Right atrium auricular region (tissue), 2 donors: ENCODE measurements at regions not wholly inside any gene's neighbourhood (a gene's known extent, or its start where the extent isn't known, plus 50 kb on each side); places are given as distances from the start of the nearest gene placed in this dataset.

Experiments used
- DNase-seq: peaks from one replicate; pipeline ENCODE4 v3.0.0-alpha.2; 2019; ENCODE audit warnings: low spot score
- H3K27ac ChIP-seq, 2 donors: fragments of 200-600 bp; sonication (generic); 1 replicate in 1 of 2; 2 replicates in 1 of 2; pipeline ENCODE4 v1.5.1; 2016 to 2019
- H3K27me3 ChIP-seq, 2 donors: fragments of 200-600 bp; sonication (generic); one replicate each; pipeline versions ENCODE4 v1.5.1 to v1.6.0; 2017 to 2019
- H3K36me3 ChIP-seq: fragments of 200-600 bp; sonication (generic); one replicate; pipeline ENCODE4 v1.5.1; 2016
- H3K4me1 ChIP-seq, 2 donors: fragments of 200-600 bp; sonication (generic); one replicate each; pipeline versions ENCODE4 v1.5.1 to v1.6.0; 2017 to 2019
- H3K4me3 ChIP-seq, 2 donors: fragments of 200-600 bp; sonication (generic); 1 replicate in 1 of 2; 2 replicates in 1 of 2; pipeline ENCODE4 v1.5.1; 2017 to 2019; ENCODE audit warnings: mild to moderate bottlenecking in 1 of 2, moderate library complexity in 1 of 2
- H3K9me3 ChIP-seq, 2 donors: fragments of 200-600 bp; sonication (generic); one replicate each; pipeline ENCODE4 v1.5.1; 2019
- CTCF ChIP-seq, 2 donors: fragments of 200-600 bp; sonication (generic); IDR thresholded peaks; one replicate each; pipeline ENCODE4 v1.5.1; 2019; ENCODE audit warnings: antibody characterized with exemption in 2 of 2

GRCh38 chr12:118649765-118650585 is 273.6 kb downstream of the SUDS3 start:
- TF ChIP-seq CTCF (IDR thresholded peaks at IDR 0.05), result no peak
- H3K27me3 ChIP-seq, result no peaks in the 10 kb centered on the region

GRCh38 chr12:118650586-118650960 is 274.2 kb downstream of the SUDS3 start:
- Histone ChIP-seq H3K27me3 (no peaks in the 10 kb centered on the region), H3K4me3 (no peak overlapping the region), H3K36me3 (no peaks in the 10 kb centered on the region), H3K9me3 (no peaks in the 10 kb centered on the region), H3K27ac (no peak overlapping the region), H3K4me1 (no peaks in the 10 kb centered on the region)
- no peak for DNase-seq
- no peak for TF ChIP-seq CTCF (IDR thresholded peaks at IDR 0.05)

More at GRCh38 chr12:118649765-118650585, 273.6 kb downstream of the SUDS3 start:
- H3K9me3 ChIP-seq, result no peaks in the 10 kb centered on the region
- no peak overlapping the region for H3K27ac ChIP-seq
- no peak overlapping the region for H3K4me3 ChIP-seq
- no peaks in the 10 kb centered on the region for H3K36me3 ChIP-seq
- no peak for DNase-seq
- H3K4me1 ChIP-seq, result no peaks in the 10 kb centered on the region

- H3K9me3 ChIP-seq, result no peaks in the 10 kb centered on the region
- no peak overlapping the region for H3K4me3 ChIP-seq
- H3K27me3 ChIP-seq, result no peaks in the 10 kb centered on the region
- H3K4me1 ChIP-seq, result no peaks in the 10 kb centered on the region
- H3K27ac ChIP-seq, result no peak overlapping the region
- H3K36me3 ChIP-seq, result no peaks in the 10 kb centered on the region
- no peak for TF ChIP-seq CTCF (IDR thresholded peaks at IDR 0.05)
- no peak for DNase-seq
Measured at GRCh38 chr12:118651487-118651886, 275.1 kb downstream of the SUDS3 start.

- Histone ChIP-seq H3K27ac (no peak overlapping the region), H3K9me3 (no peaks in the 10 kb centered on the region), H3K27me3 (no peaks in the 10 kb centered on the region), H3K36me3 (no peaks in the 10 kb centered on the region), H3K4me3 (no peak overlapping the region), H3K4me1 (no peaks in the 10 kb centered on the region)
- no peak for DNase-seq
- no peak for TF ChIP-seq CTCF (IDR thresholded peaks at IDR 0.05)
Measured at GRCh38 chr12:118655588-118655987, 279.2 kb downstream of the SUDS3 start.

- Histone ChIP-seq H3K27ac (no peak overlapping the region), H3K36me3 (no peaks in the 10 kb centered on the region), H3K9me3 (no peaks in the 10 kb centered on the region), H3K4me3 (no peak overlapping the region), H3K27me3 (no peaks in the 10 kb centered on the region), H3K4me1 (no peaks in the 10 kb centered on the region)
- no peak for TF ChIP-seq CTCF (IDR thresholded peaks at IDR 0.05)
- no peak for DNase-seq
Measured at GRCh38 chr12:118680356-118680963, 300.9 kb upstream of the SRRM4 start.
